ENCODE measurements at regions not wholly inside any gene's neighbourhood (a gene's known extent, or its start where the extent isn't known, plus 50 kb on each side); places are given as distances from the start of the nearest gene placed in this dataset.
A peak's percentile ranks its signal among the peaks of the same experiment; 100 is the strongest.

DNA sequence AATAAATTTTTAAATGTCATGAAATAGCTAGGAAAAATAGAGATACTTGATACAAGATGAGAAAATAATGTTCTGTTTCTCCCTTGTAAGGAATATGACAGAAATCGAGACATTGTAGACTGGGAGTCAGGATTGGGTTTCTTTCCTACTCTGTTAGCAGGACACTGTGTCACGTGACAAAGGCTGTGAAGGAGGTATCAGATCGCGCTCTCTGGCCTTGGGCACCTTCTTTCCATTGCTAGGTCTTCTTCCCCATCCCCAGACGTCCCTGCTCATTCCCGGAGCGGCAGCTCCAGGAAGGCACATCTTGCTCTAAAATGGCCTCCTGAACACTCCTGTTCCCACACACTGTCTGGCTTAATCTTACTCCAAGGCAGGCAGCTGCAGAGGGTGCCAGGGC, 133.4 kb downstream of the TM9SF2 start:
- DNase-seq = no peak

DNA sequence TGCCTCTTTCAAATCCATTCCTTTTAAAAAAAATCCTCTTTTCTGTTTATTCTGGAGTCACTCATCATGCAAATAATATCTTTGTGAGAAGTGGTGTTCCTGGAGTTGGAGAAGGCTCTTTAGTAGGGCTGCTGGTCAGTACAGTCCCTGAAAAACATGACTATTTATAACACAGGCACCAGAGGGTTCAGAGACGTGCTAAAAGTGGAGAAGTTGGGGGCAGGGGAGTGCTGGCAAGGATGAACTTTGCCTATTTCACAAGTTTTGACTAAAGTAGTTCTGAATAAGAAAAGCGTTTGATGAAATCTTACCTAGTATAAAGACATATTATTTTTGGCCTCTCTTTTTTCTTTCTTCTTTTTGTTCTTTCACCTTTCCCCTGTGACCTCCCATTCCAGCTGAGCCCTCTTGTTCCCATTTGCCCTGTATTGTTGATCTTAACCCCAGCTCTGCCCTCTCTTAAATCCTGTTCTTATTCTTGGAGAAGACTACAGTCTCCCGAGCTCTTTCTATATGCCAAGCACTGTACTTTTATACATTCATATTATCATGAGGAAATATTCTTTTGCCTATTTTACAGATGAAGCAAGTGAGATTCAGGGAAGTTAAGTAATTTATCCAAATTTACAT, 129.1 kb downstream of the TM9SF2 start:
- no peak for DNase-seq

- no peak for DNase-seq
Observed at GRCh38 chr13:99629641-99630040, 128.4 kb downstream of the TM9SF2 start.

DNA sequence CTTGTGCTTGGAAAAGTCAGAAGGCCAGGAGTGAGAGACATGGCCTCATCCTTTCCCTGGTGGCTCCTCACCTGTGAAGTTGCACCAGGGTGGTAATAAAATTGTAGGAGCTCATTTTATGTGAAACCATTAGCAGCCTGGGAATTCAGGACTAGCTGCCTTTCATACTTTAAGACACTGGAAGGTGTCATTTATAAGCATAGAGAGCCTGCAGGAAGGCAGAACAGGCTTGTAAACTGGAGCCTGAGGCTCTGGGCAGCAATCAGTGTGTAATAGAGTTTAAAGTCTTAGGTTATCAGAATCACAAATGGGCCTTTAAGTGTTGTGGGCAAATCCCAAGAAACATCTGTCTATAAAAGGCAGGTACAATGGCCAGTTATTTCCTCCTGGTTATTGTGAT, 127.2 kb downstream of the TM9SF2 start:
- DNase-seq = no peak

DNA sequence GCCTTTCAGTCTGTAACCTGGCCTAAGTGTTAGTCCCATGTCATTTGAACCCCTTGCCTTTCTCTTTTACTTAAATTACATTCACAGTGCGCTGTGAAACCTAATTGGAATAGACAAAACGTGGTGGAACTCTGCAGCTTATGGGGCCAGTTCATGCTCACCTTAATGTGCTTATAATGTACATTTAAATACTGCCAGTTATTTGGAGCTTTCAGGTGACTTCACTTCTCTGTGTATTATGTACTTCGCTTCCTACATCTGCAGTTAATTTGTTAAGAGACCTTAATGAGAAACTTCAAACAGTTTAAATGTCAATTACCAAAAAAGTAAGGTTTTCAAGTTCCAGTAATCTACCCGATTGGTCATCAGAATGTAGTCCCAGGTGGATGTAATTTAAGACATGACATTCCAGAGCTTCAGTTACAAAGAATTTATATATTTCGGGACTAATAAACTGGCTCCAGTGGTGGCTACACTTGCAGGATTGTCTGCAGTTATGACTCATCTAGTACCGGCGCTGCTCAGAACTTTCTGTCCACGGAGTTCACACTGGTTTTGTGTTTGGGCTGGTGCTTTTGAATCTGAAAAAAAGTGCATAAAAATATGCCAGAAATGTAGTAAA, 125.3 kb downstream of the TM9SF2 start:
- peak; percentile 57 for DNase-seq

GRCh38 chr13:99624936-99625540, 123.8 kb downstream of the TM9SF2 start:
- no peak for DNase-seq

- no peak for DNase-seq
Observed at GRCh38 chr13:99620806-99621205, 119.5 kb downstream of the TM9SF2 start.

GRCh38 chr13:99619207-99619606, 117.9 kb downstream of the TM9SF2 start:
- no peak for DNase-seq

GRCh38 chr13:99617474-99618255, 116.4 kb downstream of the TM9SF2 start:
- DNase-seq = peak; percentile 49

- DNase-seq = peak; percentile 6
Observed at GRCh38 chr13:99614465-99614885, 113.2 kb downstream of the TM9SF2 start.
